Type B pancreatic cell (in vitro differentiated cells): ENCODE measurements at regions not wholly inside any gene's neighbourhood (a gene's known extent, or its start where the extent isn't known, plus 50 kb on each side); places are given as distances from the start of the nearest gene placed in this dataset.
A peak's percentile ranks its signal among the peaks of the same experiment; 100 is the strongest.

Experiments used
- DNase-seq: peaks from one replicate; pipeline ENCODE4 v3.0.0; 2021; ENCODE audit warnings: mixed read lengths; ENCODE audit not compliant: unreplicated experiment; ENCODE audit errors: extremely low spot score
- H3K27ac Mint-ChIP-seq: 2 replicates; pipeline ENCODE4 v1.8.0; 2021; ENCODE audit warnings: mild to moderate bottlenecking, mixed read lengths
- H3K27me3 Mint-ChIP-seq: 2 replicates; pipeline ENCODE4 v1.8.0; 2021; ENCODE audit warnings: mixed read lengths
- H3K36me3 Mint-ChIP-seq: 2 replicates; pipeline ENCODE4 v1.8.0; 2021; ENCODE audit warnings: mixed read lengths
- H3K4me1 Mint-ChIP-seq: one replicate; pipeline ENCODE4 v1.8.0; 2021; ENCODE audit warnings: mixed read lengths; ENCODE audit not compliant: unreplicated experiment
- H3K4me3 Mint-ChIP-seq: 2 replicates; pipeline ENCODE4 v1.8.0; 2021; ENCODE audit warnings: mild to moderate bottlenecking, mixed read lengths
- H3K9me3 Mint-ChIP-seq: 2 replicates; pipeline ENCODE4 v1.8.0; 2021; ENCODE audit warnings: mixed read lengths
- TF ChIP-seq, protein P1 (sequence below): fragments of 200-600 bp; sonication (generic); conservative IDR thresholded peaks from 2 replicates; pipeline ENCODE4 v1.5.0; 2021; ENCODE audit warnings: antibody characterized with exemption, mild to moderate bottlenecking

DNA sequence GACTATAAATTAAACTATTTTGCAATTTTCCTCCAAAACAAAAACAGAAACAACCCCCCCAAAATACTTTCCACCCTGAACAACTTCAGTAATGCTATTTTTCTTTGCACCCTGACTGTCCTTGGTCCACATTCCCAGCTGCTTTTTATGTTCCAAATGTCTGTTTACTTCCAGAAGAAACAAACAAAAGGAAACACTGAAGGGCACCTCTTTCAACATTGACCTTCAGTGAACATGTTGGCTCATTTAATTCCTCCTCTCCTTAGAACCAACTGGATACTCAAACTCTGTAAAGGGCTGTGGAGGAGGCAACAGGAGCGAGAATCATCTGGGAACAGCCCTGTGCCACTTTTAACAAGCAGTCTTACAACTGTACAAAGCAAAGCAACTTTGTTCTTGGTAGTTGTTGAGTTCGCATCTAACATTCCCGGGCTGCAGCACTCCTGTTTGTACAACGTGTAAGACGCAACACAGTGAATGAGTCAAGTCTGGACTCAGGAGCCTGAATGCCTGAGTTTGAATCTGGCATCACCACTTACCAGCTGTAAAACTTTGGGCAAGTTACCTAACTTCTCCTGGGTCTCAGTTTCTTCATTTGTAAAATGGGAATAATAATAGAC lies 111.4 kb upstream of the GATA6 start:
- Mint-ChIP-seq H3K4me3 (no peak overlapping the region), H3K36me3 (no peaks in the 10 kb centered on the region), H3K27ac (no peak overlapping the region), H3K27me3 (no peaks in the 10 kb centered on the region), H3K9me3 (peaks cover 6% of the 10 kb centered on the region), H3K4me1 (no peaks in the 10 kb centered on the region)
- TF ChIP-seq, protein P1, sequence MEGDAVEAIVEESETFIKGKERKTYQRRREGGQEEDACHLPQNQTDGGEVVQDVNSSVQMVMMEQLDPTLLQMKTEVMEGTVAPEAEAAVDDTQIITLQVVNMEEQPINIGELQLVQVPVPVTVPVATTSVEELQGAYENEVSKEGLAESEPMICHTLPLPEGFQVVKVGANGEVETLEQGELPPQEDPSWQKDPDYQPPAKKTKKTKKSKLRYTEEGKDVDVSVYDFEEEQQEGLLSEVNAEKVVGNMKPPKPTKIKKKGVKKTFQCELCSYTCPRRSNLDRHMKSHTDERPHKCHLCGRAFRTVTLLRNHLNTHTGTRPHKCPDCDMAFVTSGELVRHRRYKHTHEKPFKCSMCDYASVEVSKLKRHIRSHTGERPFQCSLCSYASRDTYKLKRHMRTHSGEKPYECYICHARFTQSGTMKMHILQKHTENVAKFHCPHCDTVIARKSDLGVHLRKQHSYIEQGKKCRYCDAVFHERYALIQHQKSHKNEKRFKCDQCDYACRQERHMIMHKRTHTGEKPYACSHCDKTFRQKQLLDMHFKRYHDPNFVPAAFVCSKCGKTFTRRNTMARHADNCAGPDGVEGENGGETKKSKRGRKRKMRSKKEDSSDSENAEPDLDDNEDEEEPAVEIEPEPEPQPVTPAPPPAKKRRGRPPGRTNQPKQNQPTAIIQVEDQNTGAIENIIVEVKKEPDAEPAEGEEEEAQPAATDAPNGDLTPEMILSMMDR, result no peak
- DNase-seq, result no peak

DNA sequence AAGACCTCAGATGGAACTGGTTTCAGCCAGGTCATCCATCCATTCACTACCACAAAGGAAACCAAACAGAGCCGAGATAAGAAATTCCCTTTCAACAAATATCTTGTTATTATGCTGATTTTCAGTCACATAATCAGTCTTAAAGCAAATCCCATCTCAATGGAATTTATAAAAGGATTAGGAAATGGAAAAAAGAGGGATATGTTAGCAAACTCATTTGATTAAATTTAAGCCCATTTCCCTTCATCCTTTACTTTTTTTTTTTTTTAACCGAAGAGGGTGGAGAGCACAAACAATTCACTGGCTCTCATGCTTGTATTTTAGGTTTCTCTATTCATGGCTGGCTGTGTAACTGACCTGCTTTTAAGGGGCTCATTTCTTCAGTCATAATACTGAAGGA lies 109.0 kb upstream of the GATA6 start:
- no peaks in the 10 kb centered on the region for H3K36me3 Mint-ChIP-seq
- peaks cover 4% of the 10 kb centered on the region for H3K27me3 Mint-ChIP-seq
- TF ChIP-seq, protein P1, result no peak
- no peak for DNase-seq
- H3K4me1 Mint-ChIP-seq, result no peaks in the 10 kb centered on the region
- H3K27ac Mint-ChIP-seq, result peak overlapping the region; percentile 54
- no peak overlapping the region for H3K4me3 Mint-ChIP-seq
- no peaks in the 10 kb centered on the region for H3K9me3 Mint-ChIP-seq

DNA sequence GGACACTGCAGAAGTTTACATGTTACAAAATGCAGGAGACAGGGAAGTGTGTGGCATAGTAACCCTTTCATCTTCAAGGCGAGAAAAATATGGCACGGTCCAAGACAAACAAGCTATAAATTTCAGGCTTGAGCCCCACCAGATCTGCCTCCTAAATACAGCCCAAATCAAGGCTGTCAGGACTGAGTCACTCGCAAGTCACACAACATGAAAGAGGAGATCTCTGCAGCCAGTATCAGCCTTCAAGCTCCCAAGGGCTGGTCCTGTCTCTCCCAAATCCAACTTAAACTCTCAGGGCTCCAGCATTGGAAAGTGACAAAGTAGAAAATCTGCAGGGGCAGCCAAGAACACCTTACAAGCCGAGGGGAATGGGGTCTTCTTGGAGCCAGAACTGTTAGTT lies 106.3 kb upstream of the GATA6 start:
- TF ChIP-seq, protein P1, result no peak
- H3K27ac Mint-ChIP-seq, result no peak overlapping the region
- peaks cover 3% of the 10 kb centered on the region for H3K4me1 Mint-ChIP-seq
- H3K27me3 Mint-ChIP-seq, result peaks cover 8% of the 10 kb centered on the region
- H3K4me3 Mint-ChIP-seq, result no peak overlapping the region
- H3K9me3 Mint-ChIP-seq, result no peaks in the 10 kb centered on the region
- H3K36me3 Mint-ChIP-seq, result no peaks in the 10 kb centered on the region
- DNase-seq, result no peak

DNA sequence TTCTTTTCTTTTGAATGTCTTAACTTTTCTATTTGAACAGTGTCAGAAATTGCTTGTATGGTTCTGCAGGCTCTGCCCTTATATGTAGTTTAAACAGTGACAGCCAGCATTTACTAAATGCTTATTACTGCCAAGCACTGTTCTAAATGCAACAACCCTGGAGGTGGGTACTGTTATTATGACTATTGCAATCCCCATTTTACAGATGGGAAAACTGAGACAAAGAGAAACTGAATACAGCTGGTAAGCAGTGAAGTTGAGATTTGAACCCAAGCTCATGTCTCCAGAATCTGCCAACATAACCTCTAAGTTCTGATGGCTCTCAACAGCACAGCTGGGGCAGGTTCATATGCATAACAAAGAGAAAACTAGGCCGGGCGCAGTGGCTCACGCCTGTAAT lies 105.7 kb upstream of the GATA6 start:
- no peak for DNase-seq
- H3K9me3 Mint-ChIP-seq, result no peaks in the 10 kb centered on the region
- H3K27ac Mint-ChIP-seq, result no peak overlapping the region
- TF ChIP-seq, protein P1, result no peak
- no peak overlapping the region for H3K4me3 Mint-ChIP-seq
- H3K27me3 Mint-ChIP-seq, result peaks cover 8% of the 10 kb centered on the region
- H3K4me1 Mint-ChIP-seq, result peaks cover 3% of the 10 kb centered on the region
- no peaks in the 10 kb centered on the region for H3K36me3 Mint-ChIP-seq

DNA sequence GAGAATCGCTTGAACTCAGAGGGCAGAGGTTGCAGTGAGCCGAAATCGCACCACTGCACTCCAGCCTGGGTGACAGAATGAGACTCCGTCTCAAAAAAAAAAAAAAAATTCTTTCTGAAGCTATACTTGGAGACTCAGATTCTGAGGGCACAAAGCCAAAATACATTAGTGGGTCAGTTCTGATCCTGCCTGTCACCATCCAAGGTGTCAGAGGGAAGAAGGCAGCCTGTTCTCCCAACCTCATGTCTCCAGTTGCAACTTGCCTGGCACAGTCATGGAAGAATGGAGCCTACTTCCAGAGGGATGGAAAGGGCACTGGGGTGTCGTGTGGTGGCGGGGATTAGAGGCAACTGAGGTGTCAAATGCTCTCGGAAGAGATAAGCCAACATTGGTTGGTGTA lies 104.8 kb upstream of the GATA6 start:
- Mint-ChIP-seq H3K4me1 (peaks cover 3% of the 10 kb centered on the region), H3K9me3 (no peaks in the 10 kb centered on the region), H3K4me3 (no peak overlapping the region), H3K27ac (no peak overlapping the region), H3K36me3 (no peaks in the 10 kb centered on the region), H3K27me3 (peaks cover 8% of the 10 kb centered on the region)
- no peak for DNase-seq
- TF ChIP-seq, protein P1, result no peak

DNA sequence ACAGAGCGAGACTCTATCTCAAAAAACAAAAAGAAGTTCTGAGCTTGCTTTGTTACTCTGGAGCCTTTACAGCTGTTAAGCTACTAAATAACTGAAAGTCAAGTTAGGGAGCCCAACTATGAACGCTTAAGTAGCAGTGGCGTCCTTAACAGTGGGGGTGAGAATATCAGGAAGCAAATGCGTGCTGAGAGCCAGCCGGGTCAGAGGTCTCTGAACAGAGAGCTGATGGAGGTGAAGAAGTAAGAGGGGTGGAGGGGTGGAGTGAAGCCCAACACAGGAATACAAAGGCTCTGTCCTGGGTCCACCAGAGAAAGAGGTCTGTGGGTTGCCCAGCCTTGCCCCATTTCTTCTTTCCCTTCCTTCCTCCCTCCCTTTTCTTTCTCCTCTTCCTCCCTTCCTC lies 104.1 kb upstream of the GATA6 start:
- H3K9me3 Mint-ChIP-seq, result no peaks in the 10 kb centered on the region
- H3K36me3 Mint-ChIP-seq, result no peaks in the 10 kb centered on the region

More for the DNA sequence above, 104.1 kb upstream of the GATA6 start:
- Mint-ChIP-seq H3K4me1 (peaks cover 3% of the 10 kb centered on the region), H3K27me3 (peaks cover 8% of the 10 kb centered on the region), H3K4me3 (no peak overlapping the region), H3K27ac (peak overlapping the region; percentile 48)
- DNase-seq, result no peak
- TF ChIP-seq, protein P1, result no peak
